ENCODE measurements at regions not wholly inside any gene's neighbourhood (a gene's known extent, or its start where the extent isn't known, plus 50 kb on each side); places are given as distances from the start of the nearest gene placed in this dataset.

- CTCF ChIA-PET = no interaction called here
- no peaks in the 10 kb centered on the region for H3K9me3 Mint-ChIP-seq
- no peaks in the 10 kb centered on the region for H3K4me1 Mint-ChIP-seq
- H3K27ac Mint-ChIP-seq = no peak overlapping the region
- no peaks in the 10 kb centered on the region for H3K27me3 Mint-ChIP-seq
- H3K36me3 Mint-ChIP-seq = no peaks in the 10 kb centered on the region
- DNase-seq = no peak
- H3K4me3 Mint-ChIP-seq = no peak overlapping the region
Observed at GRCh38 chr3:72582963-72583362, 265.3 kb downstream of the SHQ1 start.

GRCh38 chr3:72582211-72582878, 265.9 kb downstream of the SHQ1 start:
- H3K4me3 Mint-ChIP-seq = no peak overlapping the region
- H3K27me3 Mint-ChIP-seq = no peaks in the 10 kb centered on the region
- CTCF ChIA-PET = no interaction called here
- H3K9me3 Mint-ChIP-seq = no peaks in the 10 kb centered on the region
- DNase-seq = no peak
- H3K4me1 Mint-ChIP-seq = no peaks in the 10 kb centered on the region
- H3K36me3 Mint-ChIP-seq = no peaks in the 10 kb centered on the region
- H3K27ac Mint-ChIP-seq = no peak overlapping the region

- Mint-ChIP-seq H3K27ac (no peak overlapping the region), H3K4me1 (no peaks in the 10 kb centered on the region), H3K9me3 (no peaks in the 10 kb centered on the region), H3K36me3 (no peaks in the 10 kb centered on the region), H3K27me3 (no peaks in the 10 kb centered on the region), H3K4me3 (no peak overlapping the region)
- DNase-seq = no peak
- CTCF ChIA-PET = interaction anchor here (1.0 kb wide), 1 partner anchor 241 kb away, joined by 3 read pairs; no protein-coding TSS in a partner anchor
Observed at GRCh38 chr3:72580900-72581299, 267.3 kb downstream of the SHQ1 start.

GRCh38 chr3:72580246-72580756, 267.9 kb downstream of the SHQ1 start:
- no peaks in the 10 kb centered on the region for H3K27me3 Mint-ChIP-seq
- H3K4me1 Mint-ChIP-seq = no peaks in the 10 kb centered on the region
- no peak overlapping the region for H3K27ac Mint-ChIP-seq
- H3K9me3 Mint-ChIP-seq = no peaks in the 10 kb centered on the region
- no peak for DNase-seq
- CTCF ChIA-PET = interaction anchor here (1.0 kb wide), 1 partner anchor 242 kb away, joined by 3 read pairs; no protein-coding TSS in a partner anchor
- H3K4me3 Mint-ChIP-seq = no peak overlapping the region
- no peaks in the 10 kb centered on the region for H3K36me3 Mint-ChIP-seq

DNA sequence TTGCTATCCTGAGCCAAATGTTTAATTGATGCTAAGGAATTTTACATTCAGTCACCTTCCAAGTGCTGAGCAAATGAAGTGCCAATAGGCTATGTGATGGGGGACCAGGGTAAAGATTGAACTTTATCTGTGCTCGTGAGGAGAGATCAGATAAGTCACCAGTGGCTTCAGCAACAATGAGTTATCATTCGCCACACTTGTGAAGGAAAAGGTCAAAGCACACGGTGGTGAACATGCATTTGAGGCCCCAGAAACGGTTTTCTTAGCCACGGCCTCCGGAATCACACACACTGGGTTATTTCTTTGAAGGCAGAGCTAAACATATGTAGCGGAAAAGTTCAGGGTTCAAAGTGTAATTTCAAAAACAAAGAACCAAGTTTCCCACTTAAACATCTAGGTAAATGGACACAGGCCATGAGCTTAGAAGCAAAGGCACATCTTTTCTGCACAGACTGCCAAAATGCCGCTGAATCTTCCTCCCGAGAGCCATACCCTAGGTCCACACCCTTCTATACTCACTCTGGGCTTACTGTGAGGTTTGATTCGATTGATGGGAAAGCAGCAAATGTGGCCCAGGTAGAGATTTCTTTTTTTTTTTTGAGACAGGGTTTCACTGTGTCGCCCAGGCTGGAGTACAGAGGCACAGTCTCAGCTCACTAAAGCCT, 268.5 kb downstream of the SHQ1 start:
- no peak for DNase-seq
- Mint-ChIP-seq H3K4me1 (no peaks in the 10 kb centered on the region), H3K4me3 (no peak overlapping the region), H3K27me3 (no peaks in the 10 kb centered on the region), H3K9me3 (no peaks in the 10 kb centered on the region), H3K27ac (no peak overlapping the region), H3K36me3 (no peaks in the 10 kb centered on the region)
- CTCF ChIA-PET = no interaction called here

- H3K27ac Mint-ChIP-seq = no peak overlapping the region
Observed at GRCh38 chr3:72579191-72579580, 269.1 kb downstream of the SHQ1 start.

GRCh38 chr3:72577190-72577589, 271.1 kb downstream of the SHQ1 start:
- no peaks in the 10 kb centered on the region for H3K36me3 Mint-ChIP-seq
- CTCF ChIA-PET = interaction anchor here (1.4 kb wide), 1 partner anchor 89 kb away, joined by 3 read pairs; no protein-coding TSS in a partner anchor
- no peaks in the 10 kb centered on the region for H3K9me3 Mint-ChIP-seq
- DNase-seq = no peak
- H3K4me3 Mint-ChIP-seq = no peak overlapping the region
- H3K27ac Mint-ChIP-seq = no peak overlapping the region
- H3K4me1 Mint-ChIP-seq = no peaks in the 10 kb centered on the region
- H3K27me3 Mint-ChIP-seq = no peaks in the 10 kb centered on the region

More at GRCh38 chr3:72579191-72579580, 269.1 kb downstream of the SHQ1 start:
- no peak for DNase-seq
- H3K4me3 Mint-ChIP-seq = no peak overlapping the region
- no peaks in the 10 kb centered on the region for H3K27me3 Mint-ChIP-seq
- CTCF ChIA-PET = no interaction called here
- H3K9me3 Mint-ChIP-seq = no peaks in the 10 kb centered on the region
- no peaks in the 10 kb centered on the region for H3K4me1 Mint-ChIP-seq
- H3K36me3 Mint-ChIP-seq = no peaks in the 10 kb centered on the region

DNA sequence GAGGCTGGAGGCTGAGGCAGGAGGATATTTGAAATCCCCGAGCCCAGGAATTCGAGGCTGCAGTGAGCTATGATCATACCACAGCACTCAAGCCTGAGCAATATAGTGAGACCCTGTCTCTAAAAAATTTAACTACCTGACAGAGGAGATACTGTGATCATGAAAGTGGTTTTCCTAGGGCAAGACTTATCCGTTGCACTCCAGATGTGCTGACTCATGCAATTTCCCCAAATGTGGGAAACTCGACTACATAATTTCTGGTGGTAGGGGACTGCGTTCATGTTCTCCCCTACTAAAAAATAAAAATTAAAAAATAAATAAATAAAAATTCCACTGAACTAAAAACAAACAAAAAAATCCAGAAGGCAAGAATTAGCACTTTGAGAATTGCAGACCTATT, 271.7 kb downstream of the SHQ1 start:
- no peak for DNase-seq
- Mint-ChIP-seq H3K4me3 (no peak overlapping the region), H3K27me3 (no peaks in the 10 kb centered on the region), H3K36me3 (no peaks in the 10 kb centered on the region), H3K9me3 (no peaks in the 10 kb centered on the region), H3K27ac (no peak overlapping the region), H3K4me1 (no peaks in the 10 kb centered on the region)
- CTCF ChIA-PET = interaction anchor here (0.6 to 1.4 kb wide), 2 partner anchors 89 to 569 kb away, joined by 3 read pairs; no protein-coding TSS in a partner anchor

GRCh38 chr3:72574144-72574543, 274.1 kb downstream of the SHQ1 start:
- Mint-ChIP-seq H3K27me3 (no peaks in the 10 kb centered on the region), H3K4me1 (no peaks in the 10 kb centered on the region), H3K36me3 (no peaks in the 10 kb centered on the region), H3K9me3 (no peaks in the 10 kb centered on the region), H3K27ac (no peak overlapping the region), H3K4me3 (no peak overlapping the region)
- CTCF ChIA-PET = no interaction called here
- no peak for DNase-seq

- H3K9me3 Mint-ChIP-seq = no peaks in the 10 kb centered on the region
- H3K27me3 Mint-ChIP-seq = no peaks in the 10 kb centered on the region
- no peak overlapping the region for H3K4me3 Mint-ChIP-seq
- H3K36me3 Mint-ChIP-seq = no peaks in the 10 kb centered on the region
- H3K27ac Mint-ChIP-seq = no peak overlapping the region
- no peaks in the 10 kb centered on the region for H3K4me1 Mint-ChIP-seq
- no peak for DNase-seq
- CTCF ChIA-PET = no interaction called here
Observed at GRCh38 chr3:72573051-72573450, 275.2 kb downstream of the SHQ1 start.

- no peaks in the 10 kb centered on the region for H3K36me3 Mint-ChIP-seq
- H3K27ac Mint-ChIP-seq = no peak overlapping the region
- no peaks in the 10 kb centered on the region for H3K27me3 Mint-ChIP-seq
- CTCF ChIA-PET = no interaction called here
- no peaks in the 10 kb centered on the region for H3K9me3 Mint-ChIP-seq
- H3K4me3 Mint-ChIP-seq = no peak overlapping the region
- DNase-seq = no peak
- H3K4me1 Mint-ChIP-seq = no peaks in the 10 kb centered on the region
Observed at GRCh38 chr3:72572489-72573007, 275.7 kb downstream of the SHQ1 start.

DNA sequence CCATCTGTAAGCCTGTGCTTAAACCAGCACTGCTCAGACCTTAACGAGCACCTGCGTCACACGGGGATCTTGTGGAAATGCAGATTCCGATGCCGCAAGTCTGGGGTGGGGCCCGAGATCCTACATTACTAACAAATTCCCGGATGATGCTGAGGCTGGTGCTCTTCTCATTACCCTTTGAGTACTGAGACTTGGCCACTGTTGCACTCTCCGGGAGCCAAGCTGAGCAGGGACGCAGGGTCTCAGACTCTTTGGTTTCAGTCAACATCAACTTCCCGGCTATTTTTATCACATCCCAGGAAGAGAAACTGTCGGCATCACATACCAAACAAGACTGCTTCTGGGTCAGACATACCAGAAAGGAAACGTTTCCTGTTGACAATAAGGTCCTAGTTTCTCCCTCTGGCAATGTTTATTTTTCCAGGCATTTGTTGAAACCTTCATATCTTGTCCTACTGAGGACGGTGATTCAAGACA, 276.6 kb downstream of the SHQ1 start:
- Mint-ChIP-seq H3K27me3 (no peaks in the 10 kb centered on the region), H3K27ac (no peak overlapping the region), H3K9me3 (no peaks in the 10 kb centered on the region), H3K4me1 (no peaks in the 10 kb centered on the region), H3K36me3 (no peaks in the 10 kb centered on the region), H3K4me3 (no peak overlapping the region)
- CTCF ChIA-PET = no interaction called here
- DNase-seq = no peak

- no peak for DNase-seq
- Mint-ChIP-seq H3K27me3 (no peaks in the 10 kb centered on the region), H3K27ac (no peak overlapping the region), H3K4me1 (no peaks in the 10 kb centered on the region), H3K4me3 (no peak overlapping the region), H3K36me3 (no peaks in the 10 kb centered on the region), H3K9me3 (no peaks in the 10 kb centered on the region)
- CTCF ChIA-PET = no interaction called here
Observed at GRCh38 chr3:72571052-72571451, 277.2 kb downstream of the SHQ1 start.

GRCh38 chr3:72569754-72570440, 278.3 kb downstream of the SHQ1 start:
- no peaks in the 10 kb centered on the region for H3K27me3 Mint-ChIP-seq
- H3K36me3 Mint-ChIP-seq = no peaks in the 10 kb centered on the region
- CTCF ChIA-PET = no interaction called here

More at GRCh38 chr3:72569754-72570440, 278.3 kb downstream of the SHQ1 start:
- Mint-ChIP-seq H3K4me1 (no peaks in the 10 kb centered on the region), H3K27ac (no peak overlapping the region), H3K4me3 (no peak overlapping the region), H3K9me3 (no peaks in the 10 kb centered on the region)
- no peak for DNase-seq

All from activated naive CD4-positive, alpha-beta T cell treated with anti-CD3 and anti-CD28 coated beads, Interleukin-2, amount 10 ng/mL, durations not matched to agents 7 days and 5 days (primary cell).